ENCODE measurements at regions not wholly inside any gene's neighbourhood (a gene's known extent, or its start where the extent isn't known, plus 50 kb on each side); places are given as distances from the start of the nearest gene placed in this dataset.

DNA sequence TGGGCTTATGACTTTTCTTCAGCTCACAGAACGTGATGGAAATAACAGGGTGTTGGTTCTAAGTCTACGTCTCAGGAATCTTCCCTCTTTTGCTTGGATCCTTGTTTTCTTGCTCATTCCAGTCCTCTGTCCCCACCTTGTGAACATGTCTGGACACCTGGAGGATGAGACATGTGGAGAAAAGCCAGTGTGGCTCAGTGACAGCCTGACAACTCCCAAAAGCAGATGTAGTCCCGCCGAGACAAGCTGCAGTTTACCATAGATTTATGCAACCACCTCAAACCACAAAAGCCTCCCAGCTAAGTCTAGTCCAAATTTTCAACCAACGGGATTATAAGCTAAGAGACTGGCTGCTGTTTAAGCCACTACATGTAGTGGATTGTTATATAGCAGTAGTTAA is 476.1 kb downstream of the SH2D4B start:
- no peak for DNase-seq (ENCODE audit: low read depth in 1 of 2, low spot score in 1 of 2)

DNA sequence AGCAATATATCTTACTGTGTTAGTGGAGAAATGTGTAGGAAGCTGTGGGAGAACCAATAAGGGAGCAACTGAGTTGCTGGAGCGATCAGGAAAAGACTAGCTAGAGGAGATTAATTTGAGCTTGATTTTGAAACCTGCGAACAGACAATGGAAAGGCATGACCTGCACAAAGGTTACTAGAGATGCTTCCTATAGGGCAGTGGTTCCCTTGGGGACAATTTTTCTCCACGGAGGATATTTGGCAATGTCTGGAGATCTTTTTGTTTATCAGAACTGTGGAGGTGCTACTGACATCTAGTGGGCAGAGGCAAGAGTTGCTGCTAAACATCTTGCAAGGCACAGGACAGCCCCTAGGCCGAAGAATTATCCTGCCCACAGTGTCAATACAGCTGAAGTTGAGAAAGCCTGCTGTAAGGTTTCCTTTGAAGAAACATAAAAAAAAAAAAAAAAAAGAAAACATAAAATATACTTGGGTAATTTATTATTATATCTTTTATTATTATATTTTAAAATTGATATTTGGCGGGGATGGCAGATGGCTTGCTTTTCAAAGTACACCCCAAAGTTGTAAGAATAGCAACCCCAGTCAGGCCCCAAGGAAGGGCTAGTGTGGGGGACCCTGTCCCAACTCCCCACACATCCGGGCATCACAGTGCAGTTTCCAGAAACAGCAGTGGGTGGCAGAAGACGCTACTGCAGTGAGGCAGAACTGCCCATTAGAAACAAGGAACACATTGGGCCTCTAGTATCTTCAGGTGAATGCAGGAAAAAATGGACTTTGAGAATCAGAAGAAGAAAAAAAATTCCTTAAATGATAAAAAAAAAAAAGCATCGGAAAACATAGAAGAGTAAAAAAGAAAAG is 481.6 kb downstream of the SH2D4B start:
- DNase-seq (ENCODE audit: low read depth in 1 of 2, low spot score in 1 of 2): no peak

DNA sequence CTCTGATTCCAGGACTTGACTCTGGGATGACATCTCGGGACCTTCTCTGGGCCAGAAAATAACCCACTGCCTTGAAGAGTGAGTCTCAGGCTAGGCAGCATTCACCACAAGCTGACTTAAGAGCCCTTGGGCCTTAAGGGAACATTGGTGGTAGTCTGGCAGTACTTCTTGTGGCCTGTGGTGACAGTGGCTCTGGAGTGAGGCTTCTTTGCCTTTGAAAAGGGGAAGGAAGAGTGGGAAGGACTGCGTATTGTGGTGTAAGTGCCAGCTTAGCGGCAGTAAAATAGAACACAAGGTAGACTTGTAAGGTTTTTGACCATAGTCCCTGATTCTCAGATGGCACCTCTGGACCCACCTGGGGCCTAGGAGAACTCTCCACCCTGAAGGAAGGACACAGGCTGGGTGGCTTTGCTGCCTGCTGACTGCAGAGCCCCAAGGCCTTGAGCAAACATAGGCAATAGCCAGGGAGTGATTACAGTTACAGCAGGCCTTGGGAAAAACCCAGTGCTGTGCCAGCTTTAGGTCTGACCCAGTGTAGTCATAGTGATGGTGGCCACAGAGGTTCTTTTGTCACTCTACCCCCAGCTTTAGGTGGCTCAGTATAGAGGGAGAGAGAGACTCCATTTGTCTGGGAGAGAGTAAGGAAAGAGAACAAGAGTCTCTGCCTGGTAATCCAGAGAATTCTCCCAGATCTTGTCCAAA is 483.9 kb downstream of the SH2D4B start:
- DNase-seq (ENCODE audit: low read depth in 1 of 2, low spot score in 1 of 2): no peak

DNA sequence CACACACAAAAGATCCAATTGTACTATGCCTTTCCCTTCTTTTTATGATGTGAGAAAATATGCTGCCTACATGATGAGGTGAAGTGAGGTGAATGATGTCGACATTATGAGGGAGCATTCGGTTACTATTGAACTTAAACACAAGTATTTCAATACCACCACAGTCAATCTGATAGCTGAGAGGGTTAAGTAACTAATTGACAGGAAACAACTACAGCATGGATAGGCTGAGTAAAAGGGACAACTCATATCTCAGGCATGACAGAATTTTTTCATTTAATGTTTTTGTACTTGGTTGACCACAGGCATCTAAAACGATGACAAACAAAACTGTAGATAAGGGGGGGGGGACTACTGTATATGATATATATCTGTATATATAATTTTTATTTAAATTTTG is 488.9 kb downstream of the SH2D4B start:
- DNase-seq (ENCODE audit: low read depth in 1 of 2, low spot score in 1 of 2): no peak

DNA sequence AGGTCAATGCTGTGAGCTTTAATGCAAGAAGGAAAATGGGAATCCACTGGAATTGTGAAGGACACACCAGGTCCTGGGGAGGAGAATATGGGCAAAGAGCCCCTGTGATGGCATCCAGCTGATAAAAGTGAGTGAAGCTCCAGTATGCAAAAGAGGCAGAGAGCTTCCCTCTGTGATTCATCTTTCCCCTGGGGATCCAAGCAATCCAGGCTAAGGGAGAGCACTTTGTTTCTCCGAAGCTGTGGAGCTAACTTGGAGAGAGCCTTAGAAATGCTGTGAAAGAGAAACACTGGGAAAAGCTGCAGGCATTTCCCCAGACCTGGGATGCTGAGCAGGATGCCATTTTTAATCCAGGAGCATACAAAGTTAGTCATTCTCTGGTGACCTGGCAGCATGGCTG is 489.5 kb downstream of the SH2D4B start:
- no peak for DNase-seq (ENCODE audit: low read depth in 1 of 2, low spot score in 1 of 2)

DNA sequence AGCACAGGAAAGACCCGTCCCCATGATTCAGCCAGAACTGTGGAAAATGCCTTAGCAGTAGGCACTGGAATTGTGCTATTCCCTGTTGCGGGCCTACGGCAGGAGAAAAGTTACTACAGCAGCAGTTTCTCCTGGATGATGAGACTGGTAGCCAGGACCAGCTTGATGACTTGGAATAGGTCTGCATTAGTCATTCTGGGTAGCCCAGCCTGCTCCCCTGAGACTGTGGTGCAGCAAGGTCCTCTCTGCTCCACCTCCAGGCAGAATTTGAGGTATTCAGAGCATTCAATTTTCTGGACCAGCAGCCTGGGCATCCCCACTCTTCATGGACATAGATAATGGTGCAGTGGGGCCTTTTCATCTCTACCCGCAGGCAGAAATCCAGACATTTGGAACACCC is 490.0 kb downstream of the SH2D4B start:
- no peak for DNase-seq (ENCODE audit: low read depth in 1 of 2, low spot score in 1 of 2)

DNA sequence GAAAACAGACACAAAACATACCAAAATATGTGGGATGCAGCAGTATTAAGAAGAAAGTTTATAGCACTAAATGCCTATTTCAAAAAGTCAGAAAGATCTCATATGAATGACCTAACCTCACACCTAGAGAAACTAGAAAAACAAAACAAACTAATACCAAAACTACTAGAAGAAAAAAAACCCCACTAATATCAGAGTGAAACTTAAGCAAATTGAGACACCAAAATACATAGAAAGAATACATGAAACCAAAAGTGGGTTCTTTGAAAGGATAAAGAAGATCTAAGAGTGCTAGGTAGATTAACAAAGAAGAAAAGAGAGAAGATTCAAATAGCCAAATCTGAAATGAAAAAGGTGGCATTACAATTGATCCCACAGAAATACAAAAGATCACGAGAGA is 494.1 kb downstream of the SH2D4B start:
- no peak for DNase-seq (ENCODE audit: low read depth in 1 of 2, low spot score in 1 of 2)

DNA sequence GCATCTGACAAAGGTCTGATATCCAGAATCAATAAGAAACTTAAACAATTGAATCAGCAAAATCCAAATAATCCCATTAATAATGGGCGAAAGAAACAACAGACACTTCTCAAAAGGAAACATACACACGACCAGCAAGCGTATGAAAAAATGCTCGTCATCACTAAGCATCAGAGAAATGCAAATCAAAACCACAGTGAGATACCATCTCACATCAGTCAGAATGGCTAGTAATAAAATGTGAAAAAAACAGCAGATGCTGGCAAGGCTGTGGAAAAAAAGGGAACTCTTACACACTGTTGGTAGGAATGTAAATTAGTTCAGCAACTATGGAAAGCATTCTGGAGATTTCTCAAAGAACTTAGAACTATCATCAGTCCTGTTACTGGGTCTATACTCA is 496.7 kb downstream of the SH2D4B start:
- DNase-seq (ENCODE audit: low read depth in 1 of 2, low spot score in 1 of 2): no peak

DNA sequence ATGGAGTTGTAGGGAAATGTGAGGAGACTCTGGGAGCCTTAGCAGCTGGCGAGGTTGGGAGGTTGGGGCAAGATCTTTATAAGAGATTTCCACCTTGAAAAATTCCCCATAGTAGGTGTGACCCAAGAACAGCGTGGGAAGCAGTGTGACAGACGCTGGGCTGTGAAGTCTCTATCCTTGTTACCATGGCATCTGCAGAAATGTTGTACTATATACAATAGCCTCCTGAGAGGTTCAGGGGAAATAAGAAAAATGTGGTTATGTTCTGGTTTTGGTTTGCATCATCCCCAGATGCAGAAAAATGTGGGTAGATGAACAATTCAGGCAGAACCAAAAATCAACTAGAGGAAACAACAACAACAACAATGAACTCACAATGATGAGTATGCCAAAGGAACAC is 498.6 kb downstream of the SH2D4B start:
- no peak for DNase-seq (ENCODE audit: low read depth in 1 of 2, low spot score in 1 of 2)

DNA sequence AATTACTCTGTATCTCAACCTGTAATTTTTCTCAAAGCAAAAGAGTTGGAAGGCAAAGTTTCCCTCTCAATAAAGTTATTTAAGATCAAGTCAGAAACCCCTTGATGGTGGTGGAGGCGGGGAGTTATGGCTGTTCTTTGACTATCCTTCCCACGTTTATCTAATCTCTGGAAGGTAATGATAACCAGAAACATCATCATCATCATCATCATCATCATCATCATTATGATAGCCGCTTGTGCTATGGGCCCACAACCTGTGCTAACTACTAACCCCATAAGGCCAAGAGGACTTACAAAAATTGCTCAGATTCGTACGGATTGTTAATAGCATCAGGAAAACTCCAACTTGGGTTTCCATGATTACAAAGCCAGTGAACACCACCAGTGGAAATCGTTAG is 502.3 kb downstream of the SH2D4B start:
- DNase-seq (ENCODE audit: low read depth in 1 of 2, low spot score in 1 of 2): no peak

DNA sequence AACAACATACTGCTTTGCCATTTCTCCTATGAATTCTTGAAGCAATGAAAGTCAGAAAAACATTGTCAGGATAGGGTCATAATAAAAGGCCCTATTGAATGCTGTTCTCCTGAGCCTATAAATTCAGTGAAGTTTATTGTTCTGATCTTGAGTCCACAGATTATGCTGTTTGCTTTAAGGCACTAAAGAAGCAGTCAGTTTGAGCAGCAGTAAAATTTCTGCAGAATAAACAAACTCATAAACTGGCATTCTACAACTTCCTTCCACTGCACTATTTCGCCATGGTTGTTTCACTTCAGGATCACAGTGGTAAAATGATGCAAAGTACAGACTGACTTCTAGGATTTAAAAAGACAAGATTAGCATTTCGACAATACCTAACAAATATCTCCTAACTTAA is 503.2 kb downstream of the SH2D4B start:
- DNase-seq (ENCODE audit: low read depth in 1 of 2, low spot score in 1 of 2): no peak

DNA sequence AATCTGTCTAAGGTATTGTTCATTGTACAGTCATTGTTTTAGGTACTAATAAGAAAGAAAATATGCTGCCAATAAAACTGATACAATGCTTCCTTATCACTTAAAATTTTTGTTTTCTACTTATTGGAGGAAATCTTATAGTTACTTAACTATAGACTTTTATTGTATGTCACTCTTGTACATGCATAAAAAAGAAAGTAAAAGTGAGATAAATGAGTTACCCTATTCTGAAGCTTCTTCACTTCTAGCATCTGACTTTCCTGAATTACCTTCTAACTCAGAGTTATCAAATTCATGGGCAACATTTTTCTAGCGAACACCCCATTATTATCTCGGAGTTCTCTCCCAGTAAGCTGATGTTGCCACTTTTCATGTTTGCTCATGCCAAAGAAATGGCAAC is 504.9 kb downstream of the SH2D4B start:
- no peak for DNase-seq (ENCODE audit: low read depth in 1 of 2, low spot score in 1 of 2)

DNA sequence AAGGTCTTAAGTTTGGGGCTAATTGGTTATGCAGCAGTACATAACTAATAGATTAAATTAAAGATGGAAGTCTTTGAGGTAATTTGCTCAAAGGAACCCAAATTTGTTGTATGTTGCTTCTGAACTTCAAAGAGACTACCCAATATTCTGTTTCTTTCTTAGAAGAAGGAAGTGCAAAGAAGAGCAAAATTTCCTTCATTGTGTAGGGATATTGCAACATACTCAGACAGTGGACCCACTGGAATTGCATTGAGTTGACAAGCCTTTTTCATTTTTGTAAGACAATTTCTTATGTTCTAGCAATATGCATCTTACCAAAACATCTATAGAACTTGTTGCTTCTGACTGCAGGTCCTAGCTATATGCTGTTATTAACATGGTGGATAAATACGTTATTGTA is 527.8 kb downstream of the SH2D4B start:
- DNase-seq (ENCODE audit: low read depth in 1 of 2, low spot score in 1 of 2): no peak

DNA sequence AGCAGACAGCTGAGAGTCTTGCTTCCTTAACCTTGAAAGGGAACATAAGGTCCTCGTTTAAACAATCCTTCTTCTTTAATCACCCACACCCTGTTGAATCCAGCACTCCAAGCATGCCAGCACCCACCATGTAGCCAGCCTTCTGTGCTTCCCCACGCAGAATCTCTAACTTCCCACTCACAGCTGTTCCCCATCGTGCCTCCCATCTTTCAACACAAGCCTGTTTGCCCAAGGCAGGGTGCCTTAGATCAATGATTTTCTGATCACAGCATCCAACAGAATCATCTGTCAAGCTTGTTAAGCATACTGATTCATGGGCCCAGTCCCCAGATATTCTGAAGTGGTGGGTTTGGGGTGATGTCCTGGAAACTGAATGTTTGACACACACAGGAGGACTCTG is 530.8 kb downstream of the SH2D4B start:
- no peak for DNase-seq (ENCODE audit: low read depth in 1 of 2, low spot score in 1 of 2)

DNA sequence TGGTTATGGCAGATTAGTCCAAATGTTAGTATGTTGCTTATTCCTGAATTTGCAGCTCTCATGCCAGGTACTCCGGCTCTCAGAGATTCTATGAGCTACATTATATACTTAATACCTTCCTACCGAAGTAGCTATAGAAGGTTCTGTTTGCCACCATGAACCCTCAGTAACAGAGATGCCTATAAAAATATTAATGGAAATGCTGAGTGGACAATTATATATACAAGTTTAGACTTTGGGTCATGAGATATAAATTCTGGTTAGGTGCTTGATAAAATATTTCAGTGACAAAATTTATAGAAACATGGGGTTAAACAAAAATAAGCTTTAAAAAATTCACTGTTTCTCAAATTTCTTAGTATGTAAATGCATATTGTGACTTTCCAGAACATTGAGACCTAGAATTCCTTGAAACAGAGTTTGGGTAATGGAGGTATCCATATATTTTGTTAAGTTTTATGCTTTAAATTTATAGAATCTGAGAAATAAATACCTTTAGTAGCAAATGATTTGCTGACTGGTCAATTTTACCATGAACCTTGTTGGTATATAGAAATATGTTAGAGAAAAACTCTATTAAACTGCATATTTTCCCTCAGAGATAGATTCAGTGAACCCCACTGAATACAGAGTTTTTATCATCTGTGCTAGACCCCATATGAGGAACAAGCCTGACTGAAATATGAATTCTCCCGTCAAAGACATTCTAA is 533.5 kb downstream of the SH2D4B start:
- DNase-seq (ENCODE audit: low read depth in 1 of 2, low spot score in 1 of 2): no peak

DNA sequence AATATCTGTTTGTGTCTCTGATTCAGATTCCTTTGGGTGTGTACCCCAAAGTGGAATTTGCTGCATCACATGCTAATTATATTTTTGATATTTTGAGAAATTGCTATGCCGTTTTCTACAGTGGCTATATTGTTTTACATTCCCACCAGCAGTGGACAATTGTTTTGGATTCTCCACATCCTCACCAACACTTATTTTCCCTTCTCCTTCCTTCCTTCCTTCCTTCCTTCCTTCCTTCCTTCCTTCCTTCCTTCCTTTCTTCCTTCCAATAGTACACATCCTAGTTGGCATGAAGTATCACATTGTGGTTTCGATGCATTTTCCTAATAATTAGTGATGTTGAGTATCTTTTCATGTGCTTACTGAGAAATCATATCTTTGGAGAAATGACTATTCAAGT is 535.5 kb downstream of the SH2D4B start:
- no peak for DNase-seq (ENCODE audit: low read depth in 1 of 2, low spot score in 1 of 2)

DNA sequence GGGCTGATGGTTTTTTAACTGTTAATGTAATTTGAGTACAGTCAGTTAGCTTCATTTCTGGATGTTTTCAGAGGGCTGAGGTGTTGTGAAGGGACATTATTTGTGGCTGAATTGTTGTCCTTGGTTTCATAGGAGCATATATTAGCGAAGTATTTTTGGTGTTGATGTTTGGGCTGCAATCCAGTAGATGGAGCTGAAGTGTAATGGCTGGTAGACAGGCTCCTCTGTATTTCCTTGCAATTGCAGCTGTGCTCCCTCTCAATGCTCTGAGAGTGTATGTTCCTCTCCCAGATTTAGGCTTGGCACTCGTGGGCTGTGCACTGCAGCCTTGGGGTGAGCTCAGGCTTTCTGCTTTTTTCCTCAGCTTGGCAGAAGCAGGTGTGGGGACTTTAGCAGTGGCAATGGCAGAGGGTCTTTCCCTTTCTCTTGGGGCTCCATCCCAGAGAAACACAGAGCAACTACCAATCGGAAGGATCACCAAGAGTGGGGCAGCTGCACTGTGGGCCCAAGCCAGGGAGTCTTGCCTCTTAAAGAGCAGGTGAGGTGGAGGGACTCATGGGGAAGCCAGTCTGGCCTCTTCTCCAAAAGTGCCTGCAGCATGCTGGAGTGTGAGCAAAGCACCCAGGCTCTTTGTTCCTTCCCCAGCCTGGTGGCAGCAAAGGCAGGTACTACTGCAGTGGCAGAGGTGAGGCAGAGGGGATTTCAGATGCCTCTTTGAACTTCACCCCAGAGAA is 544.4 kb downstream of the SH2D4B start:
- DNase-seq (ENCODE audit: low read depth in 1 of 2, low spot score in 1 of 2): no peak

DNA sequence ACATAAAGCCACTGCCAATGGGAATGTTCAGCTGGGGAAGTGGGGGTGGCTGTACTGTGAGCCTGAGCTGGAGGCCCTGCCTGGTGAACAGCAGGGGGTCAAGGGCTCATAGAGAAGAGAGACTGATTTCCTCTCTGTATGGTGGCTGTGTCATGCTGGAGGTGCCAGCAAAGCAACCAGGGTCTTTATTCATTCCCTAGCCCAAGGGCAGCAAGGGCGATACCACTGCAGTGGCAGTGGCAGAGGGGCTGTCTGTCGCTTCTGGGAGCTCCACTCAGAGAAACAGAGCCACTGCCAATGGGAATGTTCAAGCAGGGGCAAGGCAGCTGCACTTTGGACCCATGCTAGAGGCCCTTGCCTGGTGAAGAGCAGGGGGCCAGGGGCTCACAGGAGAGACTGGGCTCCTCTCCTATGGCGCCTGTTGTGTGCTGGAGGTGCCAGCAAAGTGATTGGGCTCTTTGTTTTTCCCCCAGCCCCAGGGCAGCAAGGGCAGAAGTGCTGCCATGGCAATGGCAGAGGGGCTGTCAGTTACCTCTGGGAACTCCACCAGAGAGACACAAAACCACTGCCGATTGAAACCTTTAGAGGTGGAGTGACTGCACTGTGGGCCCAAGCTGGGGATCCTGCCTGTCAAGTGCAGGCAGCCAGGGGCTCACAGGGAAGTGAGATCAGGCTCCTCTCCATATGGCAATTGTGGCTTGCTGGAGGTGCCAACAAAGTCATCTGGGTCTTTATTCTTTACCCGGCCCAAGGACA is 545.1 kb downstream of the SH2D4B start:
- no peak for DNase-seq (ENCODE audit: low read depth in 1 of 2, low spot score in 1 of 2)

DNA sequence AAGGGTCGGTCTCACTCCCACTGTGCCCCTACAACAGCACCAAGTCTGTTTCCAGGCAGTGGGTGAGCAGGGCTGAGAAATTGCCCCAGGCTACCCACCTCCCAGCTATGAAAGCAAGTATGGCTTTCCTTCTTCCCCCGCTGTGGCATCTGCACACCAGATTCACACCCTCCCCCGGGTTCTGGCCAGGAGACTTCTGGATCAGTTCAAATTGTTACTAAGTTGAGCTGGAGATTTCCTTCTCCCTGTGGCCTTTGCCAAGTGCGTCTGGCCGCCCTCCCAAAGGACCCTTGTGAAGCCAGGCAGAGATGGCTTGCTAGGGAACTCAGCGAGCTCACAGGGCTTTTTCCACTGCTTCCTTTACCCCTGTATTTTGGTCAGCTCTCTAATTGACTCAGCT is 555.4 kb downstream of the SH2D4B start:
- no peak for DNase-seq (ENCODE audit: low read depth in 1 of 2, low spot score in 1 of 2)

DNA sequence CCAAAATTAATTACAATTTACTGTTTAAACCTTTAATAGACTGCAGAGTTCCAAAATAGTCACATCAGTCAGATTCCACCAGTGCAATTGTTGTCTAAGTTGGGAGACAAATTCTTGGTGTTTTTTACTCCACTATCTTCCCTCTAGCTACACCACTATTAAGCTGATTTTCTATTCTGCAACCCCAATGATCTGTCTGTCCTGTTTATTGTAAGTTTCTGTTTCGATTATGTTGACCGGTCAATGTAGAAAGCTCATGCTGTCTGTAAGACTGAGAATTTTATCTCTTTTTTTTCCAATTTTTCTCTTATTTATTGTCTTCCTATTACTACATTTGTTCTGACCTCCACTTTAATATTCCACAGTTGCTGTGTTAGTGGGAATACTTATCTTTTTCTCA is 557.5 kb downstream of the SH2D4B start:
- DNase-seq (ENCODE audit: low read depth in 1 of 2, low spot score in 1 of 2): no peak

DNA sequence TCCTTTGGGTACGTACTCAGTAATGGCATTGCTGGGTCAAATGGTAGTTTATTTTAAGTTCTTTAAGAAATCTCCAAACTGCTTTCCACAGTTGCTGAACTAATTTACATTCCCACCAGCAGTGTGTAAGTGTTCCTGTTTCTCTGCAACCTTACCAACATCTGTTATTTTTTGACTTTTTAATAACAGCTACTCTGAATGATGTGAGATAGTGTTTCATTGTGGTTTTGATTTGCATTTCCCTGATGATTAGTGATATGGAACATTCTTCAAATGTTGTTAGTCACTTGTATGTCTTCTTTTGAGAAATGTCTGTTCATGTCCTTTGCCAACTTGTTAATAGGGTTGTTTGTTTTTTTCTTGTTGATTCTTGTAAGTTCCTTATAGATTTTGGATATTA is 558.9 kb downstream of the SH2D4B start:
- no peak for DNase-seq (ENCODE audit: low read depth in 1 of 2, low spot score in 1 of 2)

Measured in stimulated activated CD4-positive, alpha-beta T cell treated with anti-CD3 and anti-CD28 coated beads, Interleukin-15, amount 100 ng/mL, for 1 hour (primary cell).